Erythroblast (primary cell): ENCODE measurements at regions not wholly inside any gene's neighbourhood (a gene's known extent, or its start where the extent isn't known, plus 50 kb on each side); places are given as distances from the start of the nearest gene placed in this dataset.

Experiments used
- GATA1 ChIP-seq: IDR thresholded peaks from 2 replicates; pipeline ENCODE4 v1.6.1; 2011; ENCODE audit warnings: low read depth, mild to moderate bottlenecking, control low read depth, low read length, moderate library complexity
- POLR2A ChIP-seq: IDR thresholded peaks from 2 replicates; pipeline ENCODE4 v1.6.1; 2011; ENCODE audit warnings: mild to moderate bottlenecking, low read length

DNA sequence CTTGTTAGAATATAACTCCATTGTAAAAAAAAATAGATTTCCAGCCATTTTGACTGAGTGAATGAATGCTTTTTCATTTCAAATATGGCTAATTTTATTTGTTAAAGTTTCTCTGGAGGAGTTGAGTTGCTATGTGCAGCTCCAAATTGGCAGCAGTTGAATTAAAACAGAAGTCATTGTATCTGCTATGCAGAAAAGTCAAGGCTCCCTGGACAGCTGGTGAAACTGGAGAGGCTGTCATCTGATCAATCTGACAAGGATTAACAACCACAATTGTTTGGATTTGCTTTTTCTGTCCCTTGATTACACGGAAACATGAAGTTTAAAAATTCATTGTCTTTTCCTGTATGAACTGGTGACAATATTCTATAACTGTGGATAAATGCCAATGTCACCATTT lies 713.9 kb downstream of the EFNA5 start:
- no peak for TF ChIP-seq POLR2A
- TF ChIP-seq GATA1: no peak
